Renal cortical epithelial cell (primary cell): ENCODE measurements at regions not wholly inside any gene's neighbourhood (a gene's known extent, or its start where the extent isn't known, plus 50 kb on each side); places are given as distances from the start of the nearest gene placed in this dataset.

Experiments used
- DNase-seq: peaks from one replicate; pipeline ENCODE4 v3.0.0-alpha.2; 2011; ENCODE audit warnings: low read depth

DNA sequence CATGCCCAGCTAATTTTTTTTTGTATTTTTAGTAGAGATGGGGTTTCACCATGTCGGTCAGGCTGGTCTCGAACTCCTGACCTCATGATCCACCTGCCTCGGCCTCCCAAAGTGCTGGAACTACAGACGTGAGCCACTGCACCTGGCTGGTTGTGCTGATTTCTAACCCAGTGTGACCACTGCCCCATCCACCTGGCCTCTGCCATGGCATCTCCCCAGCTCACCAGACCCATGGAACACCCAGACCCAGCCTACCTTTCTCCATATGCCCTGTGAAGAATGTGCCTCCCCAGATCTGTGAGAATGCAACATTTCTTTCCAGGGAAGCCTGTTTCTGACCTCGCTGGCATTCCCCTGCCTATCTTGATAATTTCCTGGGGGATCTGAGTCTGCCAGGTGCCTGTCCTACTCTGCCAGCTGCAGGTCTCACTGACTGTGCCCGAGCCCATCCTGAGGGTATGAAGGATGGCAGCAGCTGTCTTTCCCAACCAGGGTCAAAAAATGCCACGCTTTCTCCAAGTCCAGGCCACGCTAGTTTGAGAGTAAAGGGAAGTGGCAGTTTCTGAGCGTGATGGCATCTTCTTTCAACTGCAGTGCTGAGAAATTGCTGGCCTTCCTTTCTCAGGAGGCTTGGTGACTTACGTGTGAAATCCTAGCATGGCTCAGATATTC, 324.4 kb upstream of the ZNF32 start:
- DNase-seq = no peak

DNA sequence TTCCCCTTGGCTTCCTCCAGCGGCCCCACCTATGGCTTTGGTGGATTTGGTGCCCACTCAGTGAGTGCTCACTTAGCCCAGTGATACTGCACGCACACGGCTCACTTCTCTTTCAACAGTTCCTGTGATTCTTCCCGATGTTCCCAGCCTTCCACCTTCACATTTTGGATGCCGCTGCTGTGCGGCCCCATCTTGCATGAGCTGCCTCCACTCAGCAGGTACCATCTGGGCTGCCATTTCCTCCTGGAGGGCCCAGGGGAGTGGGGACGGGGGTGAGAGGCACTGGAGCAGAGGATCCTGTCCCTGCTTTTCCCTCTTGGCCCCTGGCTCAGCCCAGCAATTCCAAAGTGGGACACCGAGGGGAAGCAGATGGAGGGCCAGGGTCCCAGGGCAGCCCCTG, 323.3 kb upstream of the ZNF32 start:
- no peak for DNase-seq

- no peak for DNase-seq
Measured at GRCh38 chr10:43971306-43971705, 322.6 kb upstream of the ZNF32 start.

GRCh38 chr10:43970717-43971116, 322.0 kb upstream of the ZNF32 start:
- DNase-seq = no peak

DNA sequence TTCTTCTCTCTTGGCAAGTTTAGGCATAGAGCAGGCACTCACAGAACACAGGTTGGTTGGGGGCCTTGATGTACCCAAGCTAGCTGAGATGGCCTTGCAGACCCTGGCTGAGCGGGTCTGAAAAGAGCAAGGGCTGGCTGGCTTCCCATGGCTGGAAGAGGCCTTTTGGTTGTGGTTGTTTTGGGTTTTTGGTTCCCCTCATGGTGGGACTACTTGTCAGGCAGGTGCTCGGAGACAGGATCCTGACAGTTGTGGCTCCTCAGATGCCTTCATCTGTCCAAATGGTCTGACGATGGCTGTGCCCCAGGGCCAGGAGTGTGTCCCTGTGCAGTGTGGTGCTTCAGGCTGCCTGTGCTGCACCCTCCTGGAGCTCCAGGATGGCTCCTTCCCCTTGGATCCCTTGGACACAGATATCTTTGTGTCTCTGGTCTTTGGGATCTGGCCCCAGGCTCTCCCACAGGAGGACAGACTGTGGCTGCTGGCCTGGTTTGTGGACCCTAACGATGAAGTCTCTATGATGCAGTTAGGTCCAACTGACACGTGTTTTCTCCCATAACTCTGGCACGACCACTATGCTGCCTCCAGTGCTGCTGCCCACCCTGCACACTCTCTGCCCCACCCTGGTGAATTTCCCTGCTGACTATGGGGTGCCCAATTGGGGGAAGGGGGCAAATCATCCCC, 321.5 kb upstream of the ZNF32 start:
- no peak for DNase-seq

DNA sequence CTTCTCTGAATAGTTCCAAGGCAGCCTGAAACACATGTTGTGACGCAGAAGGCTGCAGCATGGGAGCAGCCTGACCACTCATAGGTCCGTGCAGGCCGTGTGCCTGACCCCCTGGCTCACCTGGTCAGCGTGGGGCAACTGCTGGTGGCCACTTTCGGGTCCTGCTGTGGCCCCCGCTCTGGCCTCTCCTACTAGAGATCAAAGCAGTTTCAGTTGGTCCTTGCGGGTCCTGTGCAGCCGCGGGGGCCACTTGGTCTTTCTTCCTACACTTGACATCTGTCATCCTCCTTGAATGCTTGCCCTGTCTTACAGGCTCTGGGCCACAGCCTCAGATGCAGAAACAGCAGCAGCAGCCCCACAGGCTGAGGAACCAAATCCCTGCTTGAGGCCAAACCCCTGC, 320.8 kb upstream of the ZNF32 start:
- no peak for DNase-seq

DNA sequence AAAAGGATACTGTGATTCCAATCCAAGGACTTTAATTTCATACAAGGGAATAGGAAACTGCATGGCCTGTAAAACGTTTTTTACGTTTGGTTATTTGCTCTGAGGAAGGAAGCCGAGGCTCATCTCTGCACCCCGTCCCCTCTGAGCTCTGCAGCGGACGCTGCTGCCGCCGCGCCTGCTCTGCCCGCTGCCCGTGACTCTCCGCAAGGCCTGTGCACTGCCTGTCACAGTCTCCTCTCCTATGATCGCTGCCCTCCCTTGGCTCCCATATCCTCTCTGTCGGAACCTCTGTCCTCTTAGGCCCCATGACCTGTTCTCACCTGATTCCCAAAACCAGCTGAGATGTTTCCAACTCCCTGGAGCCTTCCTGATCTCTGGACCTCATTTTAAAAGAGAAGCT, 320.3 kb upstream of the ZNF32 start:
- no peak for DNase-seq

GRCh38 chr10:43968076-43968475, 319.4 kb upstream of the ZNF32 start:
- DNase-seq = no peak

DNA sequence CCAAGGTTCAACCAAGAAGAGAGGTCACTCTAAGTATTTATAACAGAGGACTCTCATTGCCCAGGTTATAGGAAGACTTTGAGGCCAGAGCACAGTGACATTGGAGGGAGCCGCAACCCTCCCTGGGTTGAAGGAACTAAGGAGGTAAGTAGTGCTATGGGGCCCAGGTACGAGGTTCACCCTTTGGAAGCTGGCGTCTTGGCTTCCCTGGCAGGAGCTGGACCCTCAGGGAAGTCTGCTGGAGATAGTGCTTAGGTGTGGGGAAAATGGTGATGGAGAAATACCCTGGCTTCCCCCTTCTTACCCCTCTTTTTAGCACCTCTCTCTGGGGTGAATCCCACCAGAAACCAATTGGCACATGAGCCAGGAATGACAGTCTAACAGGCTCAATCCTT, 317.9 kb upstream of the ZNF32 start:
- no peak for DNase-seq

DNA sequence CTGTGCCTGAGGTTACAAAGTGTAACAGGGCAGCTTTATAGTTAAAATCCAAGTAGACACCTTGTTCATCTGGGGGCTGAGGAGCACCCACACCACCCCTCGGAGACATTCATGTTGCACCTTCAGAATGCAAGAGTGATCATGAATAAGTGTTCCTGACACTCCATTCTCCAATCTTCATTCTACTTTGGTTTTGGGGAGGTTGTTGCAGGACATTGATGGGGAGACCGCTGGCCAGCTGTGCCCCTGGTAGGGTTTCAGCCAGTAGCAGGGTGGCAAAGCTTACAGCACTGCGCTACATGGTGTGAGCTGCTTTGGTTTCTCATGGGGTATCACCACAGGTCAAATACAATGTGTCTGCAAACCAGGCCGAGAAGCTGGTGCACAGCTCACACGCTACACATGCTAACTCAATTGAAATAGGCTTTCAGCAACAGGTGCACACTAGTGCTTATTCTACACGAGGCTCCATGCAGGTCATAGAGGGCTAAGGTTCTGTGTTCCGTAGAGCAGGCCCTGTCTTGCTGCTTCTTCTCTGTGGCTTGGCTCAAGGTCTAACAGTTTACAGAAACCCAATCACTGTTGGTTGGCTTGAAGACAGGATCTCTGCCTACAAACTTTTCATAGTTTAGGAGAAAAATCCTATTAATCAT, 317.4 kb upstream of the ZNF32 start:
- no peak for DNase-seq

DNA sequence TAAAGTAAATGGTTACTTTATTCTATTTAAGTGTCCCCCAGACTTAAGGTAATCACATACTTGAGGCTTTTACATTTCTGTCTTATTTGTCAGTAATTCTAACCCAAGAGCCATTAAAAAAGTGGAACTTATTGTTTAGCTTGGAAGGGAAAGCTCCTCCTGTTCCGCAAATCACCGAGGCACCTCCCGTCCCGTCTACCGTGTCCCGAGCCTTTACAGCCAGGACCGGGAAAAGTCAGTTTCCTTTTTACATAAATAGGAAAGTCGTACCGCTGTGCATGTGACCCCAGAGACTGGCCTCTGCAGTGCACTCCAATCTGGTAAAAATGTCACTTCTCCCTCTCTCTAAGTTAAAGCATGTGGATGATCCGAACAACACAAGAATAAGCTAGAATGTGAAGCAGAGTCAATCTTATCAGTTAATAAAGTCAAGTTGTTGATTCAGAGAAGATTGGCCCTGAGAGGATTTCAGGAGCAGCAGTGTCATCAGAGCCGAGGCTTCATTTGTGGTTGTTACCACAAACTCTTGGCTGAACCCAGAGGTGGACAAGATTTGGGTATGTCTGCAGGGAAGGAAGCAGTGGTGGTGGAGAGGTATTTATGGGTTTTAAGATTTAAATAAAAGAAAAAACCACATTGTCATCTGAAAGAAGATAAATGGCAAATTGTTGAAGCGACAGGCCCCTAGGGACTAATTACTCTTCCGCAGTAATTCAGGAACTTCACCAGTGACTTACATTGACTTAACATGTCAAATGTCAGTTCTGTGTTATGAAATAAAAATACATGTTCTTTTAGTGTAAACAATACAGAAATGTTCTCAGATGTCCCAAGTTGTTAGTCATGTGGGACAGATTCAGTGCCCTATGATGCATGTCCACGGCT, 316.6 kb upstream of the ZNF32 start:
- DNase-seq = no peak

GRCh38 chr10:43964486-43964885, 315.8 kb upstream of the ZNF32 start:
- DNase-seq = no peak

DNA sequence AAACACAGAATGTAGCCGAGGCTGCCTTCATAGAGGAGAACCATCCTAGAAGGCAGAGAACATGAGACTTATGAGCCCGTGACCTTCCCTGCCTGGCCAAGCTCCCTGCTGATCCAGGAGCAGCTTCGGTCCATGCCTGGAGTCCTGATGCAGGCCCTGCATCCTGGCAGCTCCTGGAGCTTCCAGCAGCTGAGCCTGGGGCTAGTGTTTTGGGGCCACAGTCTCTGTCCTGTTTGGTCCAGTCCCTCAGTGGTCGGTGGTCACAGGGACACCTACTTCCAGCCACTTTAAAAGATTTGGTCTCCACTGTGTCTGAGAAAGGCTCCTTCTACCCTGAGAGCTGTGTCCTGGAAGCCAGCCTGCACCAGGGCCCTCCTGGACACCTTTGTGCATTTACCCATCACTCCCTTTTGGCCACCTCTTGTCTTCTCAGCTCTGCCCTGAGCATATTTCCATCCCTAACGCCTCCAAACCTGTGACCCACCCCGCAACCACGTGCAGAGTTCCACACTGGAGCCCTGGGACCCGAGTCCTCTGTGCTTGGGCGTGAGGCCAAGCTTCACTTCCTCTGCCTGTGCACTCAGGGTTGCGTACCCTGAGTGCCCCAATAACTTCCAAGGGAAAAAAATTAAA, 315.2 kb upstream of the ZNF32 start:
- DNase-seq = no peak

DNA sequence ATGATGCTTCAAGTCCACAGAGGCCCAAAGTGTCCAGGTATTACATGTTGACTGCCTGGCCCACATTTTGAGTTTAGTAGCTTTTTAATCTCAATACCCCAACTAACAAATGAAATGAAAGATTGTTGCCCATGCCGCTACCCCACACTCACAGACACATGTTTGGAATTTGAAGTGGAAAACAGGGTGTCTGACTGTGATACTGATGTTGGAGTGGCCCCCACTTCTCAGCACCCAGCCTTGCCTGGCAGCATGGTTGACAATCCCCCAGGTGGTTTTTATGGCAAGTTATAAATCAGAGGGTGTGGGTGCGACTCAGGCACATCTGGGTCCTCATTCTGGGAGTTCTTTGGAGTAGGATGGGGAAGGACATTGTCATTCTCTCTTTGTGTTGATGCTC, 314.7 kb upstream of the ZNF32 start:
- DNase-seq = no peak

GRCh38 chr10:43962346-43963191, 313.9 kb upstream of the ZNF32 start:
- DNase-seq = no peak

GRCh38 chr10:43961523-43962345, 313.1 kb upstream of the ZNF32 start:
- DNase-seq = no peak

DNA sequence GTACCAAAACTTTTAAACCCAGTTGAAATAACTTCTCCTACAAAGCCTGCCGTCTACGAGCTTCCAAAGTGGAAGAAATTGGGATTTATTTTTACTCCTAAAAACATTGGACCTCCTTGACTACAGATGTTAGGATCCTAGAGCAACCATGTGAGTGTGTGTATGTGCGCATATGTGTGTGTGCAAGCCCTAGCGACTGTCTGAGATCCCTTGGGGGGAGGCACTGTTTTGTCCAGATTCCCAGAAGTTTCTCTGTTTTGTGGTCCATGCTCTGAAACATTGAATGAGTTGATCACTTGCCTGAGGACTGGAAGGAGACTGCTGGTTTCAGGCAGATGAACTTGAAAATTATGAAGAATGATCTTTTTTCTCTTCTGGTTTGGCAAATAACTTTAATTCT, 312.3 kb upstream of the ZNF32 start:
- no peak for DNase-seq

GRCh38 chr10:43960477-43960876, 311.8 kb upstream of the ZNF32 start:
- DNase-seq = no peak

- no peak for DNase-seq
Measured at GRCh38 chr10:43960135-43960415, 311.4 kb upstream of the ZNF32 start.
